Esophagus squamous epithelium (tissue), 4 donors: ENCODE measurements at regions not wholly inside any gene's neighbourhood (a gene's known extent, or its start where the extent isn't known, plus 50 kb on each side); places are given as distances from the start of the nearest gene placed in this dataset.

Source experiments
- POLR2A ChIP-seq, 4 donors: fragments of 450-650 bp; IDR thresholded peaks; one replicate each; pipeline ENCODE4 v1.6.1; 2017; ENCODE audit warnings: antibody characterized with exemption in 4 of 4, mild to moderate bottlenecking in 4 of 4, moderate library complexity in 3 of 4
- TF ChIP-seq, protein P1 (sequence below), 6 experiments: fragments of 450-650 bp in 4 of 6; fragments of 200-600 bp in 2 of 6; sonication (generic) in 2 of 6; IDR thresholded peaks; one replicate each; pipeline ENCODE4 v1.5.1; 2016 to 2019; ENCODE audit warnings: antibody characterized with exemption in 6 of 6, mild to moderate bottlenecking in 4 of 6, moderate library complexity in 4 of 6

DNA sequence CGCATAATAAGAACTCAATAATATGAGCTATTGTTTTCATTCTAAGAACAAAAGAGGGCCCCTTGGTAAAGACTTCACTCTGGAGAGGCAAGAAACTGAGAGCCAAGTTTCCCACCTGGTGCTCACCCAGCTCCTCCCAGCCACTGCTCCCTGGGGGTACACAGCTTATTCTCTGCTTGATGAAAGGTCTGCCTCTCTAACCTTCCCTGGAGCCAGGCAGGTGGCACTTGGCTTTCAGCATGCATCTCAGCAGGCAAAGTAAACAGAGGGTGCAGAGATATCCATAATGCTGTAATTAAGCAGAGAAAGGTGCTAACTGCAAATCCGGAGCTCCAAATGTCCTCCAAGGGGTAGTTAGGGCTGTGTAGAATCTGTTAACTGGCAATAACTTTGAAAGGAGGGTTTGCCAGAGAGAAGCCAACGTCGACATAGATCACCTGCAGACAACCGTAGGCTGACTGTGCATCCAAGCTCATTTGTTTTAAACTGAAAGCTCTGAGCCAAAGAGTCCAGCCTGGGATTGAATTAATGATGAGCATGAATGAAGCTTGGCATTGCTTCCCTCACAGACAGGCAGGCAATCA, 159.6 kb upstream of the PROK2 start:
- TF ChIP-seq, protein P1, sequence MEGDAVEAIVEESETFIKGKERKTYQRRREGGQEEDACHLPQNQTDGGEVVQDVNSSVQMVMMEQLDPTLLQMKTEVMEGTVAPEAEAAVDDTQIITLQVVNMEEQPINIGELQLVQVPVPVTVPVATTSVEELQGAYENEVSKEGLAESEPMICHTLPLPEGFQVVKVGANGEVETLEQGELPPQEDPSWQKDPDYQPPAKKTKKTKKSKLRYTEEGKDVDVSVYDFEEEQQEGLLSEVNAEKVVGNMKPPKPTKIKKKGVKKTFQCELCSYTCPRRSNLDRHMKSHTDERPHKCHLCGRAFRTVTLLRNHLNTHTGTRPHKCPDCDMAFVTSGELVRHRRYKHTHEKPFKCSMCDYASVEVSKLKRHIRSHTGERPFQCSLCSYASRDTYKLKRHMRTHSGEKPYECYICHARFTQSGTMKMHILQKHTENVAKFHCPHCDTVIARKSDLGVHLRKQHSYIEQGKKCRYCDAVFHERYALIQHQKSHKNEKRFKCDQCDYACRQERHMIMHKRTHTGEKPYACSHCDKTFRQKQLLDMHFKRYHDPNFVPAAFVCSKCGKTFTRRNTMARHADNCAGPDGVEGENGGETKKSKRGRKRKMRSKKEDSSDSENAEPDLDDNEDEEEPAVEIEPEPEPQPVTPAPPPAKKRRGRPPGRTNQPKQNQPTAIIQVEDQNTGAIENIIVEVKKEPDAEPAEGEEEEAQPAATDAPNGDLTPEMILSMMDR (IDR thresholded peaks at IDR 0.05): no peak
- no peak for TF ChIP-seq POLR2A (IDR thresholded peaks at IDR 0.05)
